Fibroblast of mammary gland (primary cell): ENCODE measurements at regions not wholly inside any gene's neighbourhood (a gene's known extent, or its start where the extent isn't known, plus 50 kb on each side); places are given as distances from the start of the nearest gene placed in this dataset.
A peak's percentile ranks its signal among the peaks of the same experiment; 100 is the strongest.

ENCODE experiments used
- DNase-seq: peaks from one replicate; pipeline ENCODE4 v3.0.0-alpha.2; 2010; ENCODE audit warnings: low read depth
- H3K4me3 ChIP-seq: 2 replicates; pipeline ENCODE4 v1.5.1; 2011; ENCODE audit warnings: low read depth, mild to moderate bottlenecking, low read length, moderate library complexity; ENCODE audit not compliant: control insufficient read depth
- TF ChIP-seq, protein P1 (sequence below): conservative IDR thresholded peaks from 2 replicates; pipeline ENCODE4 v1.5.1; 2011; ENCODE audit warnings: low read depth, low read length, inconsistent platforms; ENCODE audit not compliant: control insufficient read depth, insufficient read depth

DNA sequence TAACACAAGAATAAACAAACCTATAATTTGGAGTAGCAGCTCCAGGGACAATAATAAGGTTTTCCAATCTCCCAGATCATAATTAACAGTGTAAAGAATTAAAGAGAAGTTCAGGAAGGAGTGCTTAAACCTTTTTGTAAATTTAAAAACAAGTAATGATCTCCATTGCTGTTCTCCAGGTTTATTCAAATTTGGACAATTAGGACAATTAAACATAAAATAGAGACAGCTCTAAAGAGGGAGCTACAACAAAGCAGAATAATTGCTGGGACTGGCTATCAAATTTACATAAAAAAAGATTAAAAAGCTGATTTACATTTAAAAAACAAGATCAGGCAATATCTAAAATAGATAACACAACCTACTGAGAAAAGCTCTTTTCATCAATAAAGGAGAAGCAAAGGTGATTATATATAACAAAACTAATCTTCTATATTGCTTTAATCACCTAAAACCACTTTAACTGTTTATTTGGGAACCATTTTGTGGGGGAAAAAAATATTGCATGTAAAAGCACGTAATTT, 80.1 kb upstream of the CREB1 start:
- H3K4me3 ChIP-seq = no peak overlapping the region
- TF ChIP-seq, protein P1, sequence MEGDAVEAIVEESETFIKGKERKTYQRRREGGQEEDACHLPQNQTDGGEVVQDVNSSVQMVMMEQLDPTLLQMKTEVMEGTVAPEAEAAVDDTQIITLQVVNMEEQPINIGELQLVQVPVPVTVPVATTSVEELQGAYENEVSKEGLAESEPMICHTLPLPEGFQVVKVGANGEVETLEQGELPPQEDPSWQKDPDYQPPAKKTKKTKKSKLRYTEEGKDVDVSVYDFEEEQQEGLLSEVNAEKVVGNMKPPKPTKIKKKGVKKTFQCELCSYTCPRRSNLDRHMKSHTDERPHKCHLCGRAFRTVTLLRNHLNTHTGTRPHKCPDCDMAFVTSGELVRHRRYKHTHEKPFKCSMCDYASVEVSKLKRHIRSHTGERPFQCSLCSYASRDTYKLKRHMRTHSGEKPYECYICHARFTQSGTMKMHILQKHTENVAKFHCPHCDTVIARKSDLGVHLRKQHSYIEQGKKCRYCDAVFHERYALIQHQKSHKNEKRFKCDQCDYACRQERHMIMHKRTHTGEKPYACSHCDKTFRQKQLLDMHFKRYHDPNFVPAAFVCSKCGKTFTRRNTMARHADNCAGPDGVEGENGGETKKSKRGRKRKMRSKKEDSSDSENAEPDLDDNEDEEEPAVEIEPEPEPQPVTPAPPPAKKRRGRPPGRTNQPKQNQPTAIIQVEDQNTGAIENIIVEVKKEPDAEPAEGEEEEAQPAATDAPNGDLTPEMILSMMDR = no peak
- DNase-seq = no peak

GRCh38 chr2:207450186-207450585, 79.6 kb upstream of the CREB1 start:
- no peak overlapping the region for H3K4me3 ChIP-seq
- TF ChIP-seq, protein P1 = no peak
- no peak for DNase-seq

DNA sequence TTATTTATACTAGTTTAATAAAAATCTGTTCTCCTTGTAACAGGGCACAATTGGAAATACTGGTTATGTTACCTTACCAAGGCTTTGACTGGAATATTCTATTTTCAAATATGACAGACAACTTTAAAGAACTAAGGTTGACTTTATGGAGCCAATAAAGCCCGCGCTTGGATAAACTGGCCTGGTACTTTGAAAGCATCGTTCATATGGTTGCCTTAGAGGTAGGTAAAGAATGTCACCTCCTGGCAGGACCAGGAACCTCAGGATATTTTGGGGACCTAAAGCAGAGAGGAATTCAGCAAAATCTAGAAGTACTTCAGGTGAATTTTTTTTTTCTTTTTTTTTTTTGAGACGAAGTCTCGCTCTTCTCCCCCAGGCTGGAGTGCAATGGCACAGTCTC, 71.2 kb upstream of the CREB1 start:
- no peak overlapping the region for H3K4me3 ChIP-seq
- TF ChIP-seq, protein P1 = no peak
- DNase-seq = no peak

DNA sequence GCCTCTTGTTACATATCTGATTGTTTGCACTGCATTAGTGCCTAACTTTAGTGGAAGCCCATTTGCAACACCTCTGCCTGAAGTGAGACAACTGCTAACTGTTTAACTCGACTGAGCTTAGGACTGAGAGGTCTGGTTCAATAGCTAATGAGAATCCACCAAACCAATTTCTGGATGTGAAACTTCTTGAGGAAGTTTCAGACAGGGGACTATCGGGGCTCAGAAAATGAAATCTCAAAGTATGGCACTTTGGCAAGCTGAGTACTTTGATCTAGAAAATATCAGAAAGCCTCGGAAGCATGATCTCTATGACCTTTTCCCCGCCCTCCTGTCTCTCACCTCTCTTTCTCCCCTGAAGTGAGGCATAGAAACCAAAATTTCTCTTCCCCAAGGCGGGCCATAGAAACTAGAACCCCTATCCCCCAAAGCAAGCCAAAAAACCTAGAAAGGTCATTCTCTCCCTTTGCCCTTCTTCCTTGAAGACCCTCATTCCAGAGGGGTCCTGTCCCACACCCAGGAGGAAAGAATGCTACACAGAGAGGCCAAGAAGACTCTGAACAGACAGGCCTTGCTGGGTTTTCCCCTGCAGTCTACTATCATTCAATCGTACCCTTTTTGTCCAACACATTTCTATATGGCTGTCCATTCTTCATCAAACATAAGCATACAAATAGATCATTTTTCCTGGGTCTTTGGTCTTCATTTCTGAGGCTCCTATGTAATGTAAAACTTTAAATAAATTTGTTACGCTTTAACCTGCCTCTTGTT, 69.6 kb upstream of the CREB1 start:
- DNase-seq = no peak
- TF ChIP-seq, protein P1 = no peak
- H3K4me3 ChIP-seq = no peak overlapping the region

- H3K4me3 ChIP-seq = no peak overlapping the region
- DNase-seq = peak; percentile 37
- TF ChIP-seq, protein P1 = no peak
These were observed 66.3 kb upstream of the CREB1 start for GRCh38 chr2:207463433-207463832.

DNA sequence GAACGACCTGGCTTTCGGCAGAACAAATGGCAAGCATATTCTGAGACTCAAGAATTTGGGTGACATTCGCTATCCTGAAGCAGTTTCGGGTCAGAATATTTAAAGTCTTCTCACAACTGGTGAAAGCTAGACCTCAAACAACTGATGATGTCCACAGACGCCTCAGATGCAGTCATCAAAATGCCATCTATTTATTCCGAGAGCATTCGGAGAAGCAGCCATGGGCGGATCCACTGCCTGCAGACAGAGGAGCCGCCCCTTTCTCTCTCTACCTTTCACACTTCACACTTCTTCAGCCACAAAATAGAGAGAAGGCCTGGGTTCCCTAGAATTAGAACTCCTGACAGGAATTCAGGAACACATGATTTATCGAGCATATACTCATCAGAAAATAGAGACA, 65.8 kb upstream of the CREB1 start:
- no peak for DNase-seq
- TF ChIP-seq, protein P1 = no peak
- no peak overlapping the region for H3K4me3 ChIP-seq

DNA sequence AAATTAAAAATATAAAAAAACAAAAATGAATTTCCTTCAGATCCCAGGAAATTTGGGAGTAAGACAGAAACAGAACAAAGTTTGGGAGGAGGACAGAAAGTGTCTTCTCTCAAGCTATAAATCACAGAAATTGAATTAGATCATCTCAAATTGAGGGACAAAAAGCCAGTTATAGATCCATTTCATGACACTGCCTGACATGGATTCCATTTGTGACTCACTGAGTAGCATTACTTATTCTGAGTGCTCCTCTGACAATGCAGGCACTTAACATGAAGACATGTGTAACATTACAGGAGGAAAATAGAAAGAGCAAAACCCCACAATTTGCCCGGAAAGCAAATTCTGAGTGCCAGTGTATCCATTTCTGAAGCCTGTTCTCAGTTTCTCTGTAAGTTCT, 63.9 kb upstream of the CREB1 start:
- DNase-seq = peak; percentile 44
- H3K4me3 ChIP-seq = no peak overlapping the region
- TF ChIP-seq, protein P1 = no peak
